ENCODE measurements at regions not wholly inside any gene's neighbourhood (a gene's known extent, or its start where the extent isn't known, plus 50 kb on each side); places are given as distances from the start of the nearest gene placed in this dataset.

DNA sequence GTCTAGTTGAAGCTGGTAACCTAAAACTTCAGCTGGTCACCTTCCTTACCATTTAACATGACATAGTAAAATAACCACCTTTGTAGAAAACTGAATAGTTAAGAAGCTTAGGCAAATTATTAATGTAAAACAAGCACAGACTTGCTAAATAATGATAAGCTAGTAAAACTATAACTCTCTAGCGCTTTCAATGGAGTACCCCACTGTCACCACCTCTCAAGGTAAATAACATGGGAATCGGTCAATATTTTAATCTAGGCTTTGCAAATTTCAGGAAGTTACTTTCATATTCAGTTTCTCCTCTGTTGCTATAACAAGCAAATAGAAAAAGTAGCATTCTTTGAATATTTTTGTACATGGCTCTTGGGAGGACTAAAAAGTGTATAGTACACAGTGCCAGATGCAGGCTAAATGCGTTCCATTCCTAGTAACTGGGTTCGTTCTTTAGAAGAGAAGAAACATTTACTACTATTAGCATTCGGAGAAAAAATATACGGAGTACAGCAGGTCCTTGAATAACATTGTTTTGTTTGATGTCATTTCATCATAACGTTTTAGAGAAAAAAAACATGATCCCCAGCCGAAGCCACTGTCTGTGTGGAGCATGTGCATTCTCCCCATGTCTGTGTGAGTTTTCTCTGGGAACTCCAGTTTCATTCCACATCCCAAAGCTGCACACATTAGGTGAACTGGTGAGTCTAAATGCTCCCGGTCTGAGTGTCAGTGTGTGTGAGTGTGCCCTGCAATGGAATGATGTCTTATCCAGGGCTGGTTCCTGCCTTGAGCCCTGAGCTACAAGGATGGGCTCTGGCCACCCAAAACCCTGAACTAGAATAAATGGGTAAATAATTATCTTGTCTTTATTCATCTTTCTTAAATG, 52.5 kb downstream of the EPRS1 start:
- no peak for DNase-seq

DNA sequence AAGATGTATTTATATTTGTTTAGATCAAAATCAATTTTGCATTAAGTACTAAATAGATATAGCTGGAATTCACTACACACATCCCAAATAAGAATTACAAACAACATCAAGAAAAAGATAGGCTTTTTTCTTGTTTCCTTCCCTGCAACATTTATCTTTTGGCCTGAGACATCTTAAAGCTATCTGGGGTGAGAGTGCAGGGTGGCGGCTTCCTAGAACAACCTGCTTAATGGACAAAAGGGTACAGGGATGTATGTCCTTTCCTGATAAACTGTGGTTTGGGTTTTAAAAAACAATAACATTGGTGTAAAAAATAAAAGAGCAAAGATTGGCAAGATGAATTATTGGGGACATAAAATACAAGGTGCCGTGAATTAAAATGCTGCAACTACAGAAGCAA, 54.4 kb downstream of the EPRS1 start:
- no peak for DNase-seq

DNA sequence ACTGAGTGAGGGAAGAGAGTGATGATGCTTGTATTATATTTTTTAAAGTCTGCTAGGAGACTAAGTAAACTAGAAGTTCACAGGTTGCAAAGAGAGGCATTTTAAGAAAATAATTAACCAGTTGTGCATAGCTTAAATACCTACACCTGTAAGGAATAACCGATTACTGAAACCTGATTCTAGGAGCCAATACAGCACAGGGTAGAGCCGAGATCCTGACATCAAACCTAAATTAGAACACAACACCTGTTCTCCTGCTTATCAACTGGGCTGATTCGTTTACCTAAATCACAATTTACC, 54.8 kb downstream of the EPRS1 start:
- DNase-seq: no peak

DNA sequence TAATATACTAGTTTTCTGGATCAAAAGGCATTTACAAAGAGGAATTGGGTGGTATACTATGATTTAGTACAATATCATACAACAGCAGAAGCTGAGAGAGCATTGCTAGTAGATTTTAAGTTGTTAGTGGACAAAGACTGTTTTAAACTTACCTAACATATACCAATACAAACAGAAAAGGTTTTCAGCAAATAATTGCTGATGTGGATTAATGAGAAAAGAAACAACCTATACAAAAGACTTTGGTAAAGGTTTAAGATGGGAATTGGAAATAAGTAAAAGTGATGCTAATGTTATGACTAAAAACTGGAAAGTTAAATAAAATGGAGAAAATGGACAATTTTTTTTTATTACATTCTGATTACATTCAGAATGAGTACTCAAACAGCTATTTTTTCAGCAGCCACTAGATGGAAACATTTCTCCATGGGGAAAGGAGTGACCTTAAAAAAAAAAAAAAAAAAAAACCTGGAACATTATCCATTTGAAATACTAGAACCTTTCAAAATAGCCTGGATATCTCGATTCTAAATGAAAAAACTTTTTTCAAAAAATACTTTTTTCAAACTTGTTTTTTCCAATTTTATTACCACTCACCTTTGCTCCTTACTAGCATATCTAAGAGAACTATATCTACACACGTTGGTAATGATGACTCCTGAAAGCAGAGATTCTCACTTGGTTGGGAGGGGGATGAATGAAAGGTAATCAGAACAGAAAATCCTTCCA, 55.4 kb downstream of the EPRS1 start:
- DNase-seq: peak; percentile 5

DNA sequence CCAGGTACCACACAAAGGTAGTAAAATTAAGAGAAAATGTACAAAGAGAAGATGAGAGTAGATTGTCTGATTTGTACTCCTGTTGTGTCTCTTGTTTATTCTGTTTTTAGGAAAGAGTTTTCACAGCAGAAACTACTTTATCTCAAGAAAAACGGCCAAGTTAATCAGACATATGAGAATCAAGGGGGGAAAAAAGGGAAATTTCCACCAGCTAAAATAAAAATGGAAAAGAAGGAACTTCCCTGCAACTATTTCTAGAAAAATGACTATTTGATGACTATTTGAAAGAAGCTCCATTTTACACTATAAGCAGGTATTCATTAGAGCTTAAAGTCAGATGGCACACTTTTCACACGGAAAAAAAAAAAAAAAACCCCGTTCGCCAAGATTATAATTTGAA, 56.5 kb downstream of the EPRS1 start:
- no peak for DNase-seq

DNA sequence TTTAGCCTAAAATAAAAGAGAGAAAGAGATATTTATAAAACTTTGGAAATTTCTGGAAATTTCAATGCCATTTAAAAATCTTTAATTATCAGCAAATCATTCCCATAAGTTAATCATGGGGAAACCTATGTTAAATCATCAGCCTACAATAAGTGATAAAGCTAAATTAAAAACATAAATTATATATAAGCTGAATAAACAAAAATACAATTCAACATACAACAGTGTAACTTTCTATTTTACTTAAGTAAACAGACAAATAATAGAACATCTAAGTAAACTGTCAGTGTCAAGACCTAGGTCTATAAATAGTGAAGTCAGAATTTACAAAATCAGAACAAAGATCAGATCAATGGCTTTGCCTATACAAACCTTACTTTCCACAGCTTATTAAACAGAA, 57.5 kb downstream of the EPRS1 start:
- DNase-seq: no peak

DNA sequence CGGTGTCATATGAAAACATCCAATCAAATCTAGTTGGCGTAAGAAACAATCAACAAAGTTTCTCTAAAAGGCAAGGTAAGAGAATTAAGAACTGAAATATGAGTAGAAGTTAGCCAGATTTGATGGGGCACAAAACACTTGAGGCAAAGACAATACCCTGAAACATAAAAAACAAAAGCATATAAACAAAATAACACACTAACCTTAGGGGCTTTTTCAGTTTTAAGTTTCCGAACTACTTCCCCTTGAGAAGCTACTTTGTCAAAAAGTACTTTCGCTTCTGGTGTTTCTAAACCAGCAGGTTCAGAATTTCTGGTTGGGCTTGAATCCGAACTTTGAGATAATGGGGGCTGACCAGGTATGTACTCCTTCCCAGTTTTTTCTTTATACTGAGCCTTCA, 57.9 kb downstream of the EPRS1 start:
- no peak for DNase-seq

DNA sequence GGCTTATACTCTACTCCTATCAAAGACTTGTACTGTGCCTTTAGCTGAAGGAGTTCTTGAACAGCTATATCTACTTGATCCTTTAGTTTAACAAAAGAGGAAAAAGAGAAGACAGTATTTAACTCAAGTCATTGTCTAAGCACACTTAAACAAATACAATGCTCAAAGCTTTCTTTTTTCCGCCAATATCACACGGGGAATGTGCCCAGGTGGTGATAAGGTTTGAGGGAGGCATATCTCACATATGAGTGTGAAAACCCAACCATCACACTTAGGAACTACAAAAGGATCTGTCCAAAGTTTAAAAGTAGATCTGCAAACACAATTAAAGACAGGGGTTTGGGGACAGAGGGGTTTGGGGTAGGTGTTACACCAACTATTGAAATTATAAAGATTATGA, 59.0 kb upstream of the SLC30A10 start:
- DNase-seq: no peak

DNA sequence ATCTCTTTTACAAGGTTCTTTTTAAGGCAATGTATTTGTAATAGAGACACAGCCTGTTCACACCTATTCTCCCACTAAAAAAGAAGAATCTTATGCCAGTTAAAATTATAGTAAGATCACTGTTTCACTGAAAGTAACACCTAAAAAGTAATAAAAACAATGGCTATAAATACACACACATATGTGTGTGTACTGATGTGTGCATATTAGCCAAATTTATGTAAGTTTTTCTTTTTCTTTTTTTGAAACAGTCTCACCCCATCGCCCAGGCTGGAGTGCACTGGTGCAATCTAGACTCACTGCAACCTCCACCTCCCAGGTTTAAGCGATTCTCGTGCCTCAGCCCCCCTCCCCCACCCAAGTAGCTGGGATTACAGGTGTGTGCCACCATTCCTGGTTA, 56.8 kb upstream of the SLC30A10 start:
- no peak for DNase-seq
